ENCODE measurements at regions not wholly inside any gene's neighbourhood (a gene's known extent, or its start where the extent isn't known, plus 50 kb on each side); places are given as distances from the start of the nearest gene placed in this dataset.

DNA sequence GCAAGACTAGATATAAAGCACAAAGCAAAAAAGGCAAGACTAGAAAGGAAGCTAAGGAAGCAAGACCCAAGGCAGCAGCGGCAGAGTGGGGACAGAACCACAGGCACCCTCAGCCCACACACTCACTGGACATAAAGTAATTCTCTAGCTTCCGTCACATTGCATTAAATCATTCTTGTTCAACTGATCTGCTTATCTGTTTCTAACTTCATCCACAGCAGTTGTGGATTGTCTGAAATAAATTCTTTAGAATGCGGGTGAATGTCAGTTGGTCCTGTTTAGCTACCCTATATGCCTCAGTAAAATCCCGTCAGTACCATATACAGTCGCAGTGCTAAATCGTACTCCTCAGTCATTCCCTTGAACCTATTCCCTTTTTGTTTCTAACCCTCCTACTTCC lies 183.2 kb upstream of the SLC39A10 start:
- TF ChIP-seq, protein P1, sequence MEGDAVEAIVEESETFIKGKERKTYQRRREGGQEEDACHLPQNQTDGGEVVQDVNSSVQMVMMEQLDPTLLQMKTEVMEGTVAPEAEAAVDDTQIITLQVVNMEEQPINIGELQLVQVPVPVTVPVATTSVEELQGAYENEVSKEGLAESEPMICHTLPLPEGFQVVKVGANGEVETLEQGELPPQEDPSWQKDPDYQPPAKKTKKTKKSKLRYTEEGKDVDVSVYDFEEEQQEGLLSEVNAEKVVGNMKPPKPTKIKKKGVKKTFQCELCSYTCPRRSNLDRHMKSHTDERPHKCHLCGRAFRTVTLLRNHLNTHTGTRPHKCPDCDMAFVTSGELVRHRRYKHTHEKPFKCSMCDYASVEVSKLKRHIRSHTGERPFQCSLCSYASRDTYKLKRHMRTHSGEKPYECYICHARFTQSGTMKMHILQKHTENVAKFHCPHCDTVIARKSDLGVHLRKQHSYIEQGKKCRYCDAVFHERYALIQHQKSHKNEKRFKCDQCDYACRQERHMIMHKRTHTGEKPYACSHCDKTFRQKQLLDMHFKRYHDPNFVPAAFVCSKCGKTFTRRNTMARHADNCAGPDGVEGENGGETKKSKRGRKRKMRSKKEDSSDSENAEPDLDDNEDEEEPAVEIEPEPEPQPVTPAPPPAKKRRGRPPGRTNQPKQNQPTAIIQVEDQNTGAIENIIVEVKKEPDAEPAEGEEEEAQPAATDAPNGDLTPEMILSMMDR (IDR thresholded peaks at IDR 0.05) = no peak
- no peak for TF ChIP-seq NRF1 (IDR thresholded peaks at IDR 0.05; ENCODE audit: low read depth, low read length)
- no peak for TF ChIP-seq MAX (IDR thresholded peaks at IDR 0.05; ENCODE audit: low read depth)
- TF ChIP-seq EP300 (IDR thresholded peaks at IDR 0.05; ENCODE audit: borderline replicate concordance in 1 of 2, low read depth in 1 of 2, low read length in 1 of 2) = no peak
- TF ChIP-seq NFIC (IDR thresholded peaks at IDR 0.05; ENCODE audit: borderline replicate concordance) = no peak
- TF ChIP-seq CHD2 (IDR thresholded peaks at IDR 0.05; ENCODE audit: low read length, partially characterized antibody) = no peak
- TF ChIP-seq RFX5 (IDR thresholded peaks at IDR 0.05; ENCODE audit: low read length) = no peak
- no peak for TF ChIP-seq EZH2phosphoT487 (IDR thresholded peaks at IDR 0.05; ENCODE audit: borderline replicate concordance, low read depth)
- TF ChIP-seq USF2 (IDR thresholded peaks at IDR 0.05; ENCODE audit: borderline replicate concordance, low read depth, low read length) = no peak
- no peak for TF ChIP-seq SMC3 (IDR thresholded peaks at IDR 0.05; ENCODE audit: low read depth, low read length)
- TF ChIP-seq GABPA (IDR thresholded peaks at IDR 0.05; ENCODE audit: low read depth) = no peak
- TF ChIP-seq TEAD4 (IDR thresholded peaks at IDR 0.05; ENCODE audit: borderline replicate concordance, insufficient read depth) = no peak
- TF ChIP-seq MXI1 (IDR thresholded peaks at IDR 0.05; ENCODE audit: low read depth, low read length) = no peak
- TF ChIP-seq RCOR1 (IDR thresholded peaks at IDR 0.05; ENCODE audit: low read length) = no peak
